A673 (cell line): ENCODE measurements at regions not wholly inside any gene's neighbourhood (a gene's known extent, or its start where the extent isn't known, plus 50 kb on each side); places are given as distances from the start of the nearest gene placed in this dataset.

Experiments used
- BruUV-seq: library from RNA; stranded (reverse); fragments of 400-500 nt; replicated peaks from 2 replicates; lab custom pipeline; 2021; lab: Mats Ljungman, UMichigan
- CTCF ChIA-PET: fragments of 300-600 bp; sonication (Branson Sonifier 250); formaldehyde crosslinking; loops from one replicate; lab custom pipeline; 2022; ENCODE audit warnings: antibody characterized with exemption; lab: Charles Lee
- POLR2A ChIA-PET: fragments of 300-600 bp; sonication (Branson Sonifier 250); formaldehyde crosslinking; loops from one replicate; lab custom pipeline; 2022; ENCODE audit warnings: antibody characterized with exemption; ENCODE audit not compliant: low non-redundant PET; lab: Charles Lee
- DNase-seq: peaks from one replicate; pipeline ENCODE4 v3.0.0-alpha.2; 2015; ENCODE audit warnings: low spot score
- H3K27ac ChIP-seq: fragments of 200-600 bp; sonication (generic); 2 replicates; pipeline ENCODE4 v1.5.1; 2016; ENCODE audit warnings: mixed run types, low read depth, mild to moderate bottlenecking, mixed read lengths, antibody characterized with exemption, low read length; ENCODE audit not compliant: poor library complexity, severe bottlenecking
- H3K27me3 ChIP-seq: fragments of 200-600 bp; sonication (generic); replicated peaks from 2 replicates; pipeline ENCODE4 v1.6.1; 2017; ENCODE audit warnings: mixed run types, low read depth, mild to moderate bottlenecking, mixed read lengths, antibody characterized with exemption, low read length; ENCODE audit not compliant: insufficient read depth, poor library complexity
- H3K36me3 ChIP-seq: fragments of 200-600 bp; sonication (generic); 2 replicates; pipeline ENCODE4 v1.6.1; 2016; ENCODE audit warnings: mixed run types, mild to moderate bottlenecking, mixed read lengths, antibody characterized with exemption, low read length; ENCODE audit not compliant: insufficient read depth, poor library complexity, severe bottlenecking
- H3K4me1 ChIP-seq: fragments of 200-600 bp; sonication (generic); 2 replicates; pipeline ENCODE4 v1.6.1; 2017; ENCODE audit warnings: mixed run types, mild to moderate bottlenecking, mixed read lengths, antibody characterized with exemption, low read length; ENCODE audit not compliant: insufficient read depth, poor library complexity, severe bottlenecking
- H3K4me3 ChIP-seq: fragments of 200-600 bp; sonication (generic); 2 replicates; pipeline ENCODE4 v1.5.1; 2016; ENCODE audit warnings: low read depth, mixed run types, mild to moderate bottlenecking, mixed read lengths, low read length; ENCODE audit not compliant: poor library complexity, severe bottlenecking
- H3K9me3 ChIP-seq: fragments of 200-600 bp; sonication (generic); 2 replicates; pipeline ENCODE4 v1.6.1; 2016; ENCODE audit warnings: mixed run types, low read depth, mild to moderate bottlenecking, mixed read lengths, antibody characterized with exemption, low read length; ENCODE audit not compliant: poor library complexity, severe bottlenecking
- EZH2 ChIP-seq: fragments of 200-600 bp; sonication (generic); IDR thresholded peaks from 2 replicates; pipeline ENCODE4 v1.6.1; 2017; ENCODE audit warnings: borderline replicate concordance, low read depth, mild to moderate bottlenecking, mixed read lengths, antibody characterized with exemption, low read length; ENCODE audit not compliant: poor library complexity, severe bottlenecking
- intact Hi-C: fragments of 100-400 bp; cut with micrococcal nuclease; formaldehyde crosslinking; loops from one replicate; pipeline ENCODE4 v1.10.0; 2022; ENCODE audit not compliant: unreplicated experiment
- TF ChIP-seq, protein P1 (sequence below): fragments of 300-800, 200-600 bp; sonication (generic); conservative IDR thresholded peaks from 2 replicates; pipeline ENCODE4 v1.5.1; 2017; ENCODE audit warnings: low read depth, mild to moderate bottlenecking, antibody characterized with exemption, low read length, moderate library complexity, mixed read lengths

- no peak for DNase-seq
- no peaks in the 10 kb centered on the region for H3K27me3 ChIP-seq
- H3K4me1 ChIP-seq, result peaks cover 15% of the 10 kb centered on the region
- no peaks in the 10 kb centered on the region for H3K36me3 ChIP-seq
- CTCF ChIA-PET, result no interaction called here
- no peak overlapping the region for H3K4me3 ChIP-seq
- POLR2A ChIA-PET, result no interaction called here
- BruUV-seq, result no TSS peak
- TF ChIP-seq, protein P1, sequence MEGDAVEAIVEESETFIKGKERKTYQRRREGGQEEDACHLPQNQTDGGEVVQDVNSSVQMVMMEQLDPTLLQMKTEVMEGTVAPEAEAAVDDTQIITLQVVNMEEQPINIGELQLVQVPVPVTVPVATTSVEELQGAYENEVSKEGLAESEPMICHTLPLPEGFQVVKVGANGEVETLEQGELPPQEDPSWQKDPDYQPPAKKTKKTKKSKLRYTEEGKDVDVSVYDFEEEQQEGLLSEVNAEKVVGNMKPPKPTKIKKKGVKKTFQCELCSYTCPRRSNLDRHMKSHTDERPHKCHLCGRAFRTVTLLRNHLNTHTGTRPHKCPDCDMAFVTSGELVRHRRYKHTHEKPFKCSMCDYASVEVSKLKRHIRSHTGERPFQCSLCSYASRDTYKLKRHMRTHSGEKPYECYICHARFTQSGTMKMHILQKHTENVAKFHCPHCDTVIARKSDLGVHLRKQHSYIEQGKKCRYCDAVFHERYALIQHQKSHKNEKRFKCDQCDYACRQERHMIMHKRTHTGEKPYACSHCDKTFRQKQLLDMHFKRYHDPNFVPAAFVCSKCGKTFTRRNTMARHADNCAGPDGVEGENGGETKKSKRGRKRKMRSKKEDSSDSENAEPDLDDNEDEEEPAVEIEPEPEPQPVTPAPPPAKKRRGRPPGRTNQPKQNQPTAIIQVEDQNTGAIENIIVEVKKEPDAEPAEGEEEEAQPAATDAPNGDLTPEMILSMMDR, result no peak
- no peak for TF ChIP-seq EZH2
- intact Hi-C loops, result no loop called here
- H3K9me3 ChIP-seq, result no peaks in the 10 kb centered on the region
- H3K27ac ChIP-seq, result no peak overlapping the region
These were observed 105.8 kb upstream of the PPP1R26 start for GRCh38 chr9:135373820-135374219.

- Histone ChIP-seq H3K9me3 (no peaks in the 10 kb centered on the region), H3K4me1 (peaks cover 15% of the 10 kb centered on the region), H3K36me3 (no peaks in the 10 kb centered on the region), H3K4me3 (no peak overlapping the region), H3K27me3 (no peaks in the 10 kb centered on the region), H3K27ac (no peak overlapping the region)
- ChIA-PET CTCF (no interaction called here), POLR2A (no interaction called here)
- TF ChIP-seq EZH2, result no peak
- TF ChIP-seq, protein P1, result no peak
- intact Hi-C loops, result no loop called here
- no peak for DNase-seq
- BruUV-seq, result no TSS peak
These were observed 105.0 kb upstream of the PPP1R26 start for GRCh38 chr9:135374591-135374990.

GRCh38 chr9:135375001-135375400, 104.6 kb upstream of the PPP1R26 start:
- TF ChIP-seq, protein P1, result no peak
- TF ChIP-seq EZH2, result no peak
- ChIA-PET CTCF (no interaction called here), POLR2A (no interaction called here)
- Histone ChIP-seq H3K4me3 (no peak overlapping the region), H3K27ac (no peak overlapping the region), H3K9me3 (no peaks in the 10 kb centered on the region), H3K36me3 (no peaks in the 10 kb centered on the region), H3K27me3 (no peaks in the 10 kb centered on the region), H3K4me1 (peaks cover 15% of the 10 kb centered on the region)
- no peak for DNase-seq
- intact Hi-C loops, result no loop called here
- BruUV-seq, result no TSS peak
